HG02763 (cell line): ENCODE measurements at regions not wholly inside any gene's neighbourhood (a gene's known extent, or its start where the extent isn't known, plus 50 kb on each side); places are given as distances from the start of the nearest gene placed in this dataset.
"Not testable (repeated sequence)": the region's sequence is repeated elsewhere in the genome, so short reads cannot be mapped to it uniquely, and the experiment has no call there.

Experiments
- ATAC-seq: cut with Tn5 transposase; IDR thresholded peaks from one replicate; pipeline ENCODE4 v1.9.1; 2021; ENCODE audit warnings: mild to moderate bottlenecking, moderate library complexity; ENCODE audit not compliant: unreplicated experiment

DNA sequence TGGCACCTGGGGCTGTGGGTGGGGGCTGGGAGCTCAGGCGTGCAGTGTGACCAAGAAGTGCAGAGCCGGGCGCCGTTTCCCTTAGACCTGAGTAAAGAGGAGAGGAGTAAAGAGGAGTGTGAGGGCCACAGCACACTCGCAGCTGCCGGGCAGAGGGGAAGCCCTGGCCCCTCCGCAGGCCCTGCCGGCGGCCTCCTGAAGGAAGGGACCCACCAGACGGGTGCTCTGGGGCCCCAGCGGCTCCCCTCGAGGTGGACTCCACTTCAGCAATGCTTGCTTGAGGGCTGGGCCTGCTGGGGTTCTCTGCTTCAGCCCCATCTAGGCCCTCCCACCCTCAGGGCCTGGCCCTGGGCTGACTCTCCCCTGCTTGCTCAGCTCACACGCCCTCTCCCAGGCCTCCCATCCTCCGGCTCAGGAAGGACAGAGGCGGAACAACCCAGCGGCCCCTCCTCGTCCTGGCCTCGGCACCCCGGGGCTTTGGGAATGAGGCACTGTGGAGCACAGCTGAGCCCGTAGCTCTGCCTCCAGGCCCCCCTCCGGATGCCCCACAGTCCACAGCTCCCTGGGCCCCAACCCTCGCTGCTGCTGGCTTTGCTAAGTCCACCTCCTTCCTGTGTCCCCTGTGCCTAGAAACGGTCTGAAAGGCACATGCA lies 1198.7 kb downstream of the BRD1 start:
- no peak for ATAC-seq

DNA sequence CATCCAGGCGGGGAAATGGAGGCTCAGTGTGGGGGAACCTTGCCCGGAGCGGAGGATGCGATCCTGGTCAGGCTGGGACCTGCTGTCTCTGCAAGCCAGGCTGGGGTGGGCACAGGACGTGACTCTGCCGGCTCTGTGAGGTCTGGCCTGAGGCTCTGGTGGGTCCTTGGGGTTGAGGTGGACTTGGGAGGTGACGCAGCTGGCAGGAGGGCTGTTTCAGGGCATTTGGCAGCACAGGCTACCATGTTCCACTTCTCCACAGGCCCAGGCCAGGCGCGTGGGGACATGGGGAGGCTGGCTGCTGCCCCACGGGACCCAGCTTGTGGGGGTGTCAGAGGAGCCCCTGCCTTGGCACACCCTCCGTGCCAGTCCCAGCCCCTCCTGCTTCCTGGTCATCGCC lies 1199.7 kb downstream of the BRD1 start:
- no peak for ATAC-seq

DNA sequence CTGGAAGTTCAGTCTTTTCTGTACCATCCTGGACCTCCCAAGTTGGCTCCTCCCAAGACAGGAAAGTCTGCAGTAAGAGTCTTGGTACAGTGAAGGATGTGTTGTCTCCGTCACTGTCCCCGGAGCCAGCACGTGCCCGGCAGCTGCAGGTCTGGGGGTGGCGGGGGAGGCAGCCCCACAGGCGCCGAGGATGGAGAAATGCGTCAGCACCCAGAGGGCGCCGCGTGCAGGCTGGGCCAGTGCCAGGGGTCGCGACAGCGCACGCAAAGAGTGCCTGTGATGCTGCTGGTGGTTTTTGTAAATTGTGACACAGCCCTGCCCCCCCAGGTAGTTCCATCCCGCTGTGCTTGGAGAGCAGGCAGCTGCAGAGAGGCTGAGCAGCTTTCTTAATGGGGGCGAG lies 1200.5 kb downstream of the BRD1 start:
- ATAC-seq: no peak

DNA sequence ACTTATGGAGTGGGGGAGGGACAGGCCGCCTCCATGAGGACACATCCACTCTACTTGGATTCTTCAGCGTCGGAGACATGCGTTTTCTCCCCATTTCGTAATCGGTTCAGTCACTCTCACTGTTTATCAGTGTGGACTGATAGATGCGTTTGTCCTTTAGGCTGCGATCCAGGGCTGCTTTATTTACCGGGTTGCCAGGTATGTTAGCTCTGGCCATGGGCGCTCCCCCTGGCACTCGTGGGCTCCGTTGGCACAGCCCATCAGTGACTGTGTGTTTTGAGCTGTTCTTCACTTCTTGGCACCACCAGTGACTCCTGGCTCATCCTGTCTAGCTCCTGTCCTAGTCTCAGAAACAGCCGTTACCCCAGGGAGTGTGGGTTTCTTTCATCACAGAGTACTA lies 1203.3 kb downstream of the BRD1 start:
- no peak for ATAC-seq

DNA sequence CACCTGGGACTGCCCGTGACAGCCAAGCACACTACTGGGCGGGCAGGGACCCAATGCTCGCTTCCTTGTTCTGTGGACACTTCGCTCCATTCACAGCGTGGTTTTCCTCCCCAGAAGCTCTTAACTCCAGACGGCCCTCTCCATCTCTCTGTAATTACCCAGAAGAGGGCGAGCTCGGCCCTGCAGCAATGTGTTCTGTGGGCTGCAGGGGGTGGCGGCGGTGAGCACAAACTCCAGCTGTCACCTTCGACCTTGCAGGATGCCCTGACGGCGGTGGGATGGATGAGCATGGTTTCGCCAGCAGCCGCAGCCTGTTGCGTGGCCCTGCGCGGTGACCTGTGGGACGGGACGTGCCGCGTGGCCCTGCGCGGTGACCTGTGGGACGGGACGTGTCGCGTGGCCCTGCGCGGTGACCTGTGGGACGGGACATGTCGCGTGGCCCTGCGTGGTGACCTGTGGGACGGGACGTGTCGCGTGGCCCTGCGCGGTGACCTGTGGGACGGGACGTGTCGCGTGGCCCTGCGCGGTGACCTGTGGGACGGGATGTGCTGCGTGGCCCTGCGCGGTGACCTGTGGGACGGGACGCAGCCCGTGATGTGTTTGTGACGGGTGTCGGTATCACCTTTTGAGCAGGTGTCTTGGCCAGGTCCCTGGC lies 1204.7 kb downstream of the BRD1 start:
- ATAC-seq: no peak

DNA sequence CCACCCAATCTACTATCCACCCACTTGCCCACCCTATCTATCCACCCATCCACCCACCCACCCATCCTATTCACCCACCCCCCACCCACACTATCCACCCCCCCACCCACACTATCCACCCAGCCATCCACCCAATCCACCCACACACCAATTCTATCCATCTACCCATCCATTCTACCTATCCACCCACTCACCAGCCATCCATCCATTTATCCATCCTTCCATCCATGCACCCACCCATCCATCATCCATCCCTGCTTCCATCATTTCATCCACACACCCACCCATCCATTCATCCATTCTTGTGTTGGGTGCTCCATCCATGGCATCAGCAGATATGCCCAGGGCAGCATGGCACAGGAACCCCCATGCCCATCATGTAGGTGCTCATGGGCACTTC lies 1206.6 kb downstream of the BRD1 start:
- no peak for ATAC-seq

DNA sequence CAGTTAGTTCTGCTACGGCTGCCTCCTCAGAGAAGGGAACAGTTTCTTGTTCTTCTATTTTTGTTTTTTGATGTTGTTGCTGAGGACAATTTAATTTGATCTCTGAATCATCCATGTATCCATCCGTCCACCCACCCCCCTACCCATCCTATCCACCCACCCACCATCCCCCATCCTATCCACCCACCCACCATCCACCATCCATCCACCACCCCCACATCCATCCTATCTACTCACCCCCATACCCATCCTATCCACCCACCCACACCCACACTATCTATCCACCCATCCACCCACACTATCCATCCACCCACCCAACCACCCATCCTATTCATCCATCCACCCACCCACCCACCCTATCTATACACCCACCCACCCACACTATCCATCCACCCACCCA lies 1207.2 kb downstream of the BRD1 start:
- not testable (repeated sequence) for ATAC-seq

DNA sequence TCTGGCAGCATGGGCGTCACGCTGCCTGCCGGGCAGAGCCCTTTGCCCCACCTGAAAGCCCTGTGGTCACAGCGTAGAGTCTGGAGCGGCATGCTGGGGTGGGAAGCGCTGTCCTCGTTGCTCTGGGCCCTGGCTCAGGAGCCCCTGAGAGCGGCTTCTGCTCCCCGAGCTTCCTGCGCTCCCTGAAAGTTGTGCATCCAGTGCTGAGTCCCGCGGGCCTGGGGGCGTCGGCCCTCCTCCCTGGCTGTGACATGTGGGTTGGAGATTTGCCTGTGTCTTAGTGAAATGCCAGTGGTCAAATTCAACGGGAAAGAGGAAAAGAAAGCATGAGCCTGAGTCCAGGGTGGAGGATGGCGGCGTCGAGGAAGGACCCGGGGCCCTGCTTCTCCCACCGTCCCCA lies 1208.0 kb downstream of the BRD1 start:
- no peak for ATAC-seq

DNA sequence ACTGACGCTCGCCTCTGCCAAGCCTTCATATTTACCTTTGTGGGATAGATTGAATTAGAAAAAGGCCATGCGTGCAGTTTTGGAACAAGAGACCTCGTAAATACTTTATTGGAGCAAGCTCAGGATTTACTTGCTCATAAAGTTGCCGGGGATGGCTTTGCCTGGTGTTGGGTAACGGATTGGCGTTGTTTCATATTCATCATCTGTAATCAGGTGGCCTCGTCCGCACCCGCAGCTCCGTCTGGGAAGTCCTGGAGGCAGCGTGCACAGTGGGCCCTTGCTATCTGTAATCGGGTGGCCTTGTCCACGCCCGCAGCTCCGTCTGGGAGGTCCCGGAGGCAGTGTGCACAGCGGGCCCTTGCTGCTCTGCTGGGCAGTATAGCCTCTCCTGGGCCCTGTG lies 1209.3 kb downstream of the BRD1 start:
- no peak for ATAC-seq

DNA sequence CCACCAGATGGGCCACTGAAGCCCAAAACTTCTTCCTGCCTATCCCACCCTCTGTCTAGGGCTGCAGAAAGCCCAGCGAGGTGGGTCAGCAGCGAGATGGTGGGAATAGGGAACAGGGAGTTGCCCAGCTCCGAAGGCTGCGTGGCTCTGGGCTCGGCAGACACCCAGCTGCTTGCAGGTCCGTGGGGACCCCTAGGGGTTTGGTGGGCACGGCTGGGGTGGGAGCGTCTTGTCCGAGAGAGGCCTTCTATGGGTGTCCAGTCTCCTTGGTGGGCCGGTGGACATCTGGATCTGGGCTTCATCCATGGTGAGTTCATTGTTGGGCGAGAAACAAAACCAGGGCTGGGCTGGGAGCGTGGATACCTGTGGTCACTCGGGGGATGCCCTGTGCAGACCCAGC lies 1211.0 kb downstream of the BRD1 start:
- ATAC-seq: no peak

DNA sequence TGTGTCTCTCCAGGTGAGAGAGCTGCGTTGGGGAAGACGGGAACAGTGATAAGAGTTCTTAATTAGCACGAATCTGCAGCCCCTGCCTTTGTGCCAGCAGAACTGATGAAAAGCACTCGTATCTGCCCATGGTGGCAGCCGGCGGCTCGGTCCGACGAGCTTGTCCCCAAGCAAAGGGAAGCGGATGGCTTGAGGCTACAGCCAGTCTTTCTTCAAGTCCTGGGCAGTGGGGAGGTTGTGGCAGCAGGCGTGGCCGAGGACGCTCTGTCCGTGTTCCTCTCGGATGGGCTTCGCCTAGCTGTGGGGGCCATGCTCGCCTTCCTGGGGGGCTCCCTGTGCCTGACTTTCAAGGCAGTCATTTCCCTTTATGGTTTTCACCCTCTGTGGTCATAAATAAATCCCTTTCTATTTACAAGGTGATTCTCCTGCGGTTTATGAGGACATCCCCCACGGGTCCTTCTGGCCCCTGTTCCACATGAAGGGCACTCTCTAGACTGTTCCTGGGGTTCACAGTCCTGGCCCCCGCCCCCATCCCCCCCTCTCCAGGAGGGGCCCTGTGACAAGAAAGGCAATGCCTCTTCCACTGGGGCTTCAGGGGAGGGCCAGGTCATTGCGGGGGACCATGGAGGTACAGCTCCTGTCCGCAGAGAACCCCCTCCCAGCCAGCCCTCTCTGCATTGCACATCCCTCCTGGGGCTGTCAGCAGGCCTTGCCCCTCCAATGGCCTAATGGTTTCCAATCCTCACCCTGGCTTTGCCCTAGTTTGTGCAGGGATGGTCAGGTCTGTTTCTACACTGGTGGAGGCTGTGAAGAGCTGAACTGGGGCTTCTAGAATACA lies 1212.3 kb downstream of the BRD1 start:
- ATAC-seq: no peak

DNA sequence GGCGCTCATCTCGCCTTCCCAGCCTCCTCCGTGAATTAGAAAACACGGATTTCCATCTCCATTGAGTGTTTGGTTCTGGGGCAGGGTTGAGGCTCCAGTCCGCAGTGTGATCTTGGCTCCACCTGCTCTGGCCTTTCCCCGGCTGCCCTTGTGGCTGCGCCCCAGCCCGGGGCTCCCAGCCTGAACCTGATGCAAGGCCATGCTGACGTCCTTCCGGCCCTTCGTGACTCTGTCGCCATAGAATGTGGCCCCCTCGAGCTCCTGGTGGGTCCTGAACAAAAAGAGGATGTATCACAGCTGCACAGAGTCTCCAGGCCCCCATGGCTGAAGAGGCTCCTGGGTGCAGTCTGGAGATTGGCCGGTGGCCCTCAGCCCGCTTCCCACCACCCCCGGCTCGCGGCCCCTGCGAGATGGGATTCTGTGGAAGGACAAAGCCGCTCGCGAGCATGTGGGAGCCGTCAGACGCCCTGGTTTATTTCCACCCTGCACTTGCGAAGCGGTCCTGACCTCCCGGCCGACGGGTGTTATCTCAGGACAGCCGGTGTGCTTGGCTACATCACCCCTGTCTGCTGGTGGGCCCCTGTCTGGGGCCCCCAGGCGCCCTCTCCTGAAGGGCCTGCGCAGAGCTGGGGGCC lies 1214.0 kb downstream of the BRD1 start:
- no peak for ATAC-seq

DNA sequence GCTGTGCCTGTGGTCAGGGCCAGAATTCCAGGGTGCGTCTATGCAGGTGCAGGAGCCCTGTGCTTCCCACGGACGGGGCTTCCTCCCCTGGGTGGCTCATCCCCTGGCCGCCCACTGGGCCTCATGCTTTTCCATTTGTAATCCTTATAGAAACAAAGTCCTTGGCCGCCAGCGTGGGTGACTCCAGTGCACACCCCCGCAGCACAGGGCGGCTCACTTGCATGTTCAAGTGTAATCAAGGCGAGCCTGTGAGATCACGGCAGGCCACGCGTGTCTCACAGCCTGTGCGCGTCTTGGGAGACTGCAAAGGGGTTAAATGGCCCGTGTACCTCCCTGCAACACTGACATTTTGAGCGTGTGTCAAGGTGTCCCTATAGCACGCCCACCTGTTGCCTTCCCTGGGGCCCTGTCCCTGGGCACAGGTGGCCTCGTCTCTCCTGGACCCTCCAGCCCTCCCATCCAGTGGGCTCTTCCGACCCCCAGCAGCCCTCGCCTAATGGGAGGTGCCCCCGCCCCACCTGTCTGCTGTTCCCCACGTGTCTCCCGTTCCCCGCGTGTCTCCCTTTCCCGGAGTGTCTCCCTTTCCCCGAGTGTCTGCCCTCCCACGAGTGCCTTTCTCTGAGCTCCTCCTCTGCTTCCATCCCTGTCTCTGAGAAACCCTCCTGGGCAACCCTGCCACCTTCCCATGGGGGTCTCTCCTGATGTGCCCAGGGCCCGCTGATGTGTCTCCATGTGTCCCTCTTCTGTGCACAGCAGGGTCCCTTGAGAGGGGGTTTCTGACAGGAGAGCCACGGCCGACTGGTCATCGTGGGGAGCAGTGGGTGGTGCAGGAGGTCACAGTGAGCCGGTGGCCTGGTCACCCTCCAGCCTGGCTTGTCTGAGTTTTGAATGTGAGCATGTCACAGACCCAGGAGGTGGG lies 1215.3 kb downstream of the BRD1 start:
- no peak for ATAC-seq

DNA sequence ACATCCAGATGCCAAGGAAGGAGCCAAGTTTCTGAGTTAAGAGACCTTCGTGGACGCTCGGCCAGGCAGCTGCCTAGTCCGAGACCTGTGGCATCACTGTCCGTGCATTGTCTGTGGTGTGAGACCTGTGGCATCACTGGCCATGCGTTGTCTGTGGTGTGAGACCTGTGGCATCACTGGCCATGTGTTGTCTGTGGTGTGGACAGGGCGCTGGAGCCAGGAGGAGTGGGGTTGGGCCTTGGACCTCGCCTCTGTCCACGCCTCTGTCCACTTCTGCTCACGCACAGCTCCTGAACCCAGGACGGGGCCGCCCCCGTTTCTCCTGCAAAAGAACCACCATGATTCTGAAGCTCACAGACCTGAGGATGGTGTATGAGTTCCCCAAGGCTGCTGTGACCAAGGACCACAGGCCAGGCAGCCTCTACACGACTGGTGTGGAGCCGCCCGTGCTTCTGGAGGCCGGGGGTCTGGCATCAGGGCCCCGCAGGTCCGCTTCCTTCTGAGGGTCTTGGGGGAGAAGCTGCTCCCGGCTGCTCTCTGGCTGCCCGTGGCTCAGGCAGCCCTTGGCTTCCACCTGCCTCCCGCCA lies 1218.3 kb downstream of the BRD1 start:
- no peak for ATAC-seq

DNA sequence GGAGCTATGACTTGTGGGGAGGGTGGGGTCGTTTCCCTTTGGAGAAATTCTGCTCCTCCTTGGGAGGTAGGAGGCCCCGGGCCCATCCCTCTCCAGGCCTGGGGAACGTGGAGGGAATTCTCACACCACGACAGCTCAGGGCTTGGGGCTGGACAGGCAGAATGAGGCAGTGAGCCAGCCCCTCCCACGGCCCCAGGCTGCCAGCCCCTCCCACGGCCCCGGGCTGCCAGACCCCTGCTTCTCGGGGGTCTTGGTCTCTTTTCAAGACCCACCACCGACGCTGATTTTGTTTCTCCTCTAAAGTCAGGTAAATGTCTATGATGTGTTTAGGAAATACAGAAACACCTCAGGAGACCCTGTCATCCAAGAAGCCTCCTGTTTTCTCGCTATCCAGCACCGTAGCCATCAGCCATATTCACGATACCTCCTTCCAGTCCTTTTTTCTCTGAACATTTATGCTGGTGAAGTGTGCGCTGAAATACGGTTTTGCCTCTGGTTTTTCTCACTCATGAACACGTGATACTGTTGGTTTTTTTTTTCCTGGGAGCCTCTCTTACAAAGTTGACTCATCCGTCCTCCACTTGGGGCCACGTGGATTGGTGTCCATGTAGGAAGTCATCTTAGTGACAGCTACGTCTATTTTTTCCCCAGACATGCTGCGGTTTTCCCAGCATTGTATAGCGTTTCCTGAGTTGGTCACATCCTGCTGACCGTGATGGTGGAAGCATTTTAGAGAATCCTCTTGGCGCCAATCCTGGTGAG lies 1219.6 kb downstream of the BRD1 start:
- ATAC-seq: no peak

DNA sequence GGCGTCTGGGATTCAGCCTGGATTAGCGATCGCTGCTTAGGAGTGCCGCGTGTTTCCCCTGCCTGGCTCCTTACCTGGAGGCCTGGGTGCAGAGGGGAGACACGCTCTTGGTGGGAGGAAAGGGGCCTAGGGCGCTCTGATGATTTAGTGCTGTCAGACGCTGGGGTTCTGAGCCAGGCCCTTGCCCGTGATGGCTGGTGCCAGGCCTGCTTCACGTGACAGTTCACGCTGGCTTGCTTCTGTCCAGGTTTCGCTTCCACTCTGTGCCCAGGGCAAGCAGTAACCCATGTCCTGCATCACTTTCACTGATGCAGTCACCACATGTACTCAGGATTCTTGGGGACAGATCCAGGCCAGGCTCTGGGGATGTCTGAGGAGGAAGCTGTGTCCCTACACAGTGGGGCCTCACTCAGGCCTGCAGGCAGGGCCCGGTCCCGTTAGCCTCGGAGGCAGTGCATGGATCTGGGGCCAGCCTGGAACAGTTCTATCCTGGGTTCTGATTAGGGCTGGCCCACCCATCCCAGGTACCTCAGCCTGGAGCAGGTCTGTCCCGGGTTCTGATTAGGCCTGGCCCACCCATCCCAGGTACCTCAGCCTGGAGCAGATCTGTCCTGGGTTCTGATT lies 1220.9 kb downstream of the BRD1 start:
- no peak for ATAC-seq

DNA sequence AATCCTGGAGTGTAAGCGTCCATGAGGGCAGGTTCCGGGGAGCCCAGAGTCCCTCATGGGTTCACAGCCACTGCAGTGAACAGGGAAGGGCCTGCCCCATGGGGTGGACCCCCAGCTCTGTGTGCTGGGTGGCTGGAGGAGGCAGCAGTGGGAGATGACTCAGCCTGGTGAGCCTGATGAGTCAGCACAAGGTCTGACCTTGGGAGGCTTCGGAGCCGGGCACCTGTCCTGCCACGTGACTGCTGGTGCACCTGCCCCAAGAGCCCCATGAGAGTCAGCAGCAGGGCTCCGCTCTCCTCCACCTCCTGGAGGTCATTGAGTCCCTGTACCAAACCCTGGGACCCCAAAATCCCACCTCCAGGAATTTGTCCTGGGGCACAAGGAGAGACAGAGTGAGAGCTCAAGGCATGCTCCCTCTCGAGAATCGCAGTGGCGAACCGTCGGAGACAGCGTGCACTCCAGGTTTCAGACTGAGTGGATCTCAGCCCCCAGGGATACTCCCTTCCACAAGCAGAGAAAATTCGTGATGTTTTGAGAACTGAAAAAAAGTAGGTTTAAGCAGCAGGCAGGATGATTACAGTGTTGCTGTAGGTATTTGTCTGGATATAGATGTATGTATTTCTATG lies 1221.7 kb downstream of the BRD1 start:
- no peak for ATAC-seq

DNA sequence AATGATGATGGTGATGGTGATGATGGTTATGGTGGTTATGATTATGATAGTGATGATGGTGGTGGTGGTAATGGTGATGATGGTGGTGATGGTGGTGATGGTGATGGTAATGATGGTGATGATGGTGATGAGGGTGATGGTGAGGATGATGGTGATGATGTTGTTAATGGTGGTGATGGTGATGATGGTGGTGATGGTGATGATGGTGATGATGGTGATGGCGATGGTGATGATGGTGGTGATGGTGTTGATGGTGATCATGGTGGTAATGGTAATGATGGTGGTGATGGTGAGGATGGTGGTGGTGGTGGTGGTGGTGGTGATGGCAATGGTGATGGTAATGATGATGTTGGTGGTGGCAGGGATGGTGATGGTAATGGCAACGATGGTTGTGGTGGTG lies 1222.5 kb downstream of the BRD1 start:
- ATAC-seq: no peak
